ENCODE measurements at regions not wholly inside any gene's neighbourhood (a gene's known extent, or its start where the extent isn't known, plus 50 kb on each side); places are given as distances from the start of the nearest gene placed in this dataset.

- BruUV-seq (replicated peaks) = no TSS peak
- H3K9me3 Mint-ChIP-seq (ENCODE audit: unreplicated experiment) = no peaks in the 10 kb centered on the region
- ChIA-PET CTCF (interaction anchor here (0.6 to 1.3 kb wide), 2 partner anchors 285 to 932 kb away, joined by 3 read pairs; no protein-coding TSS in a partner anchor), POLR2A (no interaction called here)
- peaks cover 35% of the 10 kb centered on the region for H3K4me1 Mint-ChIP-seq (ENCODE audit: insufficient read depth, unreplicated experiment)
- intact Hi-C loops (cut with micrococcal nuclease) = no loop called here
- no peak for DNase-seq (ENCODE audit: unreplicated experiment)
- H3K4me3 Mint-ChIP-seq (ENCODE audit: unreplicated experiment) = no peak overlapping the region
- H3K27ac Mint-ChIP-seq (ENCODE audit: low read depth, unreplicated experiment) = peak overlapping the region; percentile 88
- H3K36me3 Mint-ChIP-seq (ENCODE audit: insufficient read depth, unreplicated experiment) = no peaks in the 10 kb centered on the region
- H3K27me3 Mint-ChIP-seq (ENCODE audit: insufficient read depth, unreplicated experiment) = no peaks in the 10 kb centered on the region
- no peak for TF ChIP-seq CTCF (IDR thresholded peaks at IDR 0.05; ENCODE audit: unreplicated experiment)
Measured at GRCh38 chr5:97836816-97837215, 653.8 kb upstream of the RIOK2 start.

- Mint-ChIP-seq H3K27ac (ENCODE audit: low read depth, unreplicated experiment) (no peak overlapping the region), H3K27me3 (ENCODE audit: insufficient read depth, unreplicated experiment) (no peaks in the 10 kb centered on the region), H3K9me3 (ENCODE audit: unreplicated experiment) (no peaks in the 10 kb centered on the region), H3K36me3 (ENCODE audit: insufficient read depth, unreplicated experiment) (no peaks in the 10 kb centered on the region), H3K4me1 (ENCODE audit: insufficient read depth, unreplicated experiment) (peaks cover 35% of the 10 kb centered on the region), H3K4me3 (ENCODE audit: unreplicated experiment) (no peak overlapping the region)
- intact Hi-C loops (cut with micrococcal nuclease) = loop anchor here (1.0 kb wide), 1 partner anchor 933 kb away; no protein-coding TSS in a partner anchor
- CTCF ChIA-PET = interaction anchor here (0.6 kb wide), 1 partner anchor 295 kb away, joined by 3 read pairs; no protein-coding TSS in a partner anchor
- DNase-seq (ENCODE audit: unreplicated experiment) = peak; percentile 93
- POLR2A ChIA-PET = interaction anchor here (0.7 to 1.1 kb wide), 3 partner anchors 10 to 933 kb away, joined by 3 to 4 read pairs (median 3); no protein-coding TSS in a partner anchor
- no peak for TF ChIP-seq CTCF (IDR thresholded peaks at IDR 0.05; ENCODE audit: unreplicated experiment)
- no TSS peak for BruUV-seq (replicated peaks)
Measured at GRCh38 chr5:97838214-97838613, 655.2 kb upstream of the RIOK2 start.

GRCh38 chr5:97839341-97840086 is 656.5 kb upstream of the RIOK2 start:
- POLR2A ChIA-PET = no interaction called here
- H3K36me3 Mint-ChIP-seq (ENCODE audit: insufficient read depth, unreplicated experiment) = no peaks in the 10 kb centered on the region
- H3K4me3 Mint-ChIP-seq (ENCODE audit: unreplicated experiment) = no peak overlapping the region
- no peaks in the 10 kb centered on the region for H3K27me3 Mint-ChIP-seq (ENCODE audit: insufficient read depth, unreplicated experiment)
- H3K9me3 Mint-ChIP-seq (ENCODE audit: unreplicated experiment) = no peaks in the 10 kb centered on the region
- peak; percentile 31 for DNase-seq (ENCODE audit: unreplicated experiment)
- no peak for TF ChIP-seq CTCF (IDR thresholded peaks at IDR 0.05; ENCODE audit: unreplicated experiment)
- peaks cover 35% of the 10 kb centered on the region for H3K4me1 Mint-ChIP-seq (ENCODE audit: insufficient read depth, unreplicated experiment)
- no TSS peak for BruUV-seq (replicated peaks)
- no peak overlapping the region for H3K27ac Mint-ChIP-seq (ENCODE audit: low read depth, unreplicated experiment)
- CTCF ChIA-PET = no interaction called here
- intact Hi-C loops (cut with micrococcal nuclease) = no loop called here

- no peak for TF ChIP-seq CTCF (IDR thresholded peaks at IDR 0.05; ENCODE audit: unreplicated experiment)
- peak; percentile 9 for DNase-seq (ENCODE audit: unreplicated experiment)
- Mint-ChIP-seq H3K9me3 (ENCODE audit: unreplicated experiment) (no peaks in the 10 kb centered on the region), H3K27ac (ENCODE audit: low read depth, unreplicated experiment) (peak overlapping the region; percentile 37), H3K4me1 (ENCODE audit: insufficient read depth, unreplicated experiment) (peaks cover 27% of the 10 kb centered on the region), H3K27me3 (ENCODE audit: insufficient read depth, unreplicated experiment) (no peaks in the 10 kb centered on the region), H3K4me3 (ENCODE audit: unreplicated experiment) (no peak overlapping the region), H3K36me3 (ENCODE audit: insufficient read depth, unreplicated experiment) (no peaks in the 10 kb centered on the region)
- intact Hi-C loops (cut with micrococcal nuclease) = no loop called here
- ChIA-PET POLR2A (interaction anchor here (0.6 kb wide), 1 partner anchor 927 kb away, joined by 5 read pairs; no protein-coding TSS in a partner anchor), CTCF (interaction anchor here (0.6 to 0.9 kb wide), 2 partner anchors 25 to 930 kb away, joined by 3 to 4 read pairs; no protein-coding TSS in a partner anchor)
- BruUV-seq (replicated peaks) = no TSS peak
Measured at GRCh38 chr5:97840643-97841042, 657.6 kb upstream of the RIOK2 start.
